Neural progenitor cell (in vitro differentiated cells): ENCODE measurements at regions not wholly inside any gene's neighbourhood (a gene's known extent, or its start where the extent isn't known, plus 50 kb on each side); places are given as distances from the start of the nearest gene placed in this dataset.

Experiments used
- EZH2 ChIP-seq: fragments of 200-600 bp; sonication (generic); IDR thresholded peaks from 2 replicates; pipeline ENCODE4 v1.6.1; 2017; ENCODE audit warnings: antibody characterized with exemption, mild to moderate bottlenecking, moderate library complexity
- EZH2phosphoT487 ChIP-seq: fragments of 200-600 bp; sonication (generic); IDR thresholded peaks from 2 replicates; pipeline ENCODE4 v1.6.1; 2017; ENCODE audit warnings: antibody characterized with exemption
- TF ChIP-seq, protein P1 (sequence below): fragments of 200-600 bp; sonication (generic); IDR thresholded peaks from 2 replicates; pipeline ENCODE4 v1.5.1; 2017; ENCODE audit warnings: antibody characterized with exemption, mild to moderate bottlenecking

DNA sequence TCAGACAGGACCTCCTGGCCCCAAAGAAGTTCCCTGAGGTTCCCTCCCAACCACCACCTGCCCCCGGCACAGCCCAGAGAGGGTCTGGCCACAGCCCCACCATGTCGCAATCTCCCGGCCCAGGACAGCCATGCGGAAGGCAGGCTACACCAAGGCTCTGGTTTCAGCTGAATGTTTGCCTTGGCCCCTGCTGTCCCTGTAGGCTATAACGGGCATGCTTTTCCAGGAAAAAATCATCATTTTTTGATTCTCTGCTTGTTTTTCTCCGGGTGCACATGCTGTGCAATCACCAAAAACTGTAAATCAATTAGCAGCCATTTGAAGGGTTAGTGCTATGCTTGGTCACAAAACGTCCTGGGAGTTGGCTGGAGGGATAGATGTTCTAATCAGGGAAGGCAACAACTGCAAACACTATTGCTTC, 142.7 kb upstream of the IGF1R start:
- no peak for TF ChIP-seq EZH2phosphoT487
- TF ChIP-seq, protein P1, sequence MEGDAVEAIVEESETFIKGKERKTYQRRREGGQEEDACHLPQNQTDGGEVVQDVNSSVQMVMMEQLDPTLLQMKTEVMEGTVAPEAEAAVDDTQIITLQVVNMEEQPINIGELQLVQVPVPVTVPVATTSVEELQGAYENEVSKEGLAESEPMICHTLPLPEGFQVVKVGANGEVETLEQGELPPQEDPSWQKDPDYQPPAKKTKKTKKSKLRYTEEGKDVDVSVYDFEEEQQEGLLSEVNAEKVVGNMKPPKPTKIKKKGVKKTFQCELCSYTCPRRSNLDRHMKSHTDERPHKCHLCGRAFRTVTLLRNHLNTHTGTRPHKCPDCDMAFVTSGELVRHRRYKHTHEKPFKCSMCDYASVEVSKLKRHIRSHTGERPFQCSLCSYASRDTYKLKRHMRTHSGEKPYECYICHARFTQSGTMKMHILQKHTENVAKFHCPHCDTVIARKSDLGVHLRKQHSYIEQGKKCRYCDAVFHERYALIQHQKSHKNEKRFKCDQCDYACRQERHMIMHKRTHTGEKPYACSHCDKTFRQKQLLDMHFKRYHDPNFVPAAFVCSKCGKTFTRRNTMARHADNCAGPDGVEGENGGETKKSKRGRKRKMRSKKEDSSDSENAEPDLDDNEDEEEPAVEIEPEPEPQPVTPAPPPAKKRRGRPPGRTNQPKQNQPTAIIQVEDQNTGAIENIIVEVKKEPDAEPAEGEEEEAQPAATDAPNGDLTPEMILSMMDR, result no peak
- no peak for TF ChIP-seq EZH2
